WTC11 (cell line): ENCODE measurements at regions not wholly inside any gene's neighbourhood (a gene's known extent, or its start where the extent isn't known, plus 50 kb on each side); places are given as distances from the start of the nearest gene placed in this dataset.

Experiments used
- ATAC-seq: fragments of 200-7000 bp; cut with Tn5 transposase; 2 replicates; pipeline ENCODE4 v1.10.0; 2021; ENCODE audit warnings: mild to moderate bottlenecking, moderate library complexity
- CTCF ChIA-PET: fragments of 300-600 bp; sonication (Branson Sonifier 250); formaldehyde crosslinking; loops from one replicate; lab custom pipeline; 2021; ENCODE audit warnings: antibody characterized with exemption; lab: Charles Lee
- POLR2A ChIA-PET: fragments of 350-600 bp; sonication (Branson Sonifier 250); formaldehyde crosslinking; loops from one replicate; lab custom pipeline; 2021; ENCODE audit warnings: antibody characterized with exemption; lab: Charles Lee
- DNase-seq: peaks from one replicate; pipeline ENCODE4 v3.0.0; 2021; ENCODE audit warnings: low spot score
- H3K27ac Mint-ChIP-seq: 2 replicates; pipeline ENCODE4 v1.8.0; 2021; ENCODE audit warnings: mixed read lengths
- H3K27me3 Mint-ChIP-seq: 2 replicates; pipeline ENCODE4 v1.8.0; 2021; ENCODE audit warnings: low read depth, mild to moderate bottlenecking, moderate library complexity, mixed read lengths
- H3K36me3 Mint-ChIP-seq: 2 replicates; pipeline ENCODE4 v1.8.0; 2021; ENCODE audit warnings: mixed read lengths
- H3K4me1 Mint-ChIP-seq: 2 replicates; pipeline ENCODE4 v1.8.0; 2022; ENCODE audit warnings: mixed read lengths
- H3K4me3 Mint-ChIP-seq: 2 replicates; pipeline ENCODE4 v1.8.0; 2021; ENCODE audit warnings: mild to moderate bottlenecking, moderate library complexity, mixed read lengths
- H3K9me3 Mint-ChIP-seq: 2 replicates; pipeline ENCODE4 v1.8.0; 2021; ENCODE audit warnings: mixed read lengths
- CBFB ChIP-seq: sonication (generic); formaldehyde crosslinking; IDR thresholded peaks from 2 replicates; pipeline ENCODE4 v1.8.1; 2022; ENCODE audit warnings: mild to moderate bottlenecking, low read depth, missing genetic modification reagents
- FOXJ3 ChIP-seq: sonication (generic); formaldehyde crosslinking; IDR thresholded peaks from 2 replicates; pipeline ENCODE4 v1.9.0; 2021; ENCODE audit warnings: missing genetic modification reagents, mild to moderate bottlenecking, borderline replicate concordance
- GTF2I ChIP-seq: fragments of 250-450 bp; sonication (Bioruptor Pico); conservative IDR thresholded peaks from 2 replicates; pipeline ENCODE4 v1.4.0; 2021; ENCODE audit warnings: mild to moderate bottlenecking
- IRF2 ChIP-seq: sonication (generic); formaldehyde crosslinking; IDR thresholded peaks from 2 replicates; pipeline ENCODE4 v1.8.0; 2022; ENCODE audit warnings: low read depth, missing genetic modification reagents, borderline replicate concordance
- JAZF1 ChIP-seq: fragments of 250-450 bp; sonication (Bioruptor Pico); IDR thresholded peaks from 2 replicates; pipeline ENCODE4 v1.9.0; 2021; ENCODE audit warnings: moderate library complexity, mild to moderate bottlenecking, inconsistent platforms
- KAT7 ChIP-seq: sonication (generic); formaldehyde crosslinking; IDR thresholded peaks from 2 replicates; pipeline ENCODE4 v1.8.1; 2023; ENCODE audit warnings: missing genetic modification reagents, mild to moderate bottlenecking, borderline replicate concordance
- RELA ChIP-seq: sonication (generic); formaldehyde crosslinking; IDR thresholded peaks from 2 replicates; pipeline ENCODE4 v1.8.1; 2022; ENCODE audit warnings: missing genetic modification reagents, mild to moderate bottlenecking, borderline replicate concordance
- SMAD4 ChIP-seq: sonication (generic); formaldehyde crosslinking; IDR thresholded peaks from 2 replicates; pipeline ENCODE4 v1.8.0; 2022; ENCODE audit warnings: mild to moderate bottlenecking, missing genetic modification reagents
- TEAD1 ChIP-seq: sonication (generic); formaldehyde crosslinking; IDR thresholded peaks from 2 replicates; pipeline ENCODE4 v1.8.0; 2022; ENCODE audit warnings: mild to moderate bottlenecking, missing genetic modification reagents
- TEAD4 ChIP-seq: sonication (generic); formaldehyde crosslinking; IDR thresholded peaks from 2 replicates; pipeline ENCODE4 v1.8.0; 2022; ENCODE audit warnings: mild to moderate bottlenecking, missing genetic modification reagents
- ZNF138 ChIP-seq: sonication (generic); formaldehyde crosslinking; conservative IDR thresholded peaks from 2 replicates; pipeline ENCODE4 v1.8.1; 2022; ENCODE audit warnings: mild to moderate bottlenecking, moderate library complexity, missing genetic modification reagents
- ZNF263 ChIP-seq: sonication (generic); formaldehyde crosslinking; IDR thresholded peaks from 2 replicates; pipeline ENCODE4 v1.8.1; 2022; ENCODE audit warnings: low read depth, mild to moderate bottlenecking, moderate library complexity, missing genetic modification reagents
- TF ChIP-seq, protein P1 (sequence below): sonication (generic); formaldehyde crosslinking; IDR thresholded peaks from 2 replicates; pipeline ENCODE4 v1.8.0; 2022; ENCODE audit warnings: mild to moderate bottlenecking, missing genetic modification reagents
- TF ChIP-seq, protein P2 (sequence below): sonication (generic); formaldehyde crosslinking; IDR thresholded peaks from 2 replicates; pipeline ENCODE4 v1.8.1; 2023; ENCODE audit warnings: mild to moderate bottlenecking, missing genetic modification reagents
- TF ChIP-seq, protein P3 (sequence below): fragments of 250-450 bp; sonication (Bioruptor Pico); IDR thresholded peaks from 2 replicates; pipeline ENCODE4 v1.9.0; 2021; ENCODE audit warnings: moderate library complexity, mild to moderate bottlenecking, inconsistent platforms, borderline replicate concordance
- TF ChIP-seq, protein P4 (sequence below): sonication (generic); formaldehyde crosslinking; IDR thresholded peaks from 2 replicates; pipeline ENCODE4 v1.8.1; 2022; ENCODE audit warnings: missing genetic modification reagents, borderline replicate concordance
- TF ChIP-seq, protein P5 (sequence below): sonication (generic); formaldehyde crosslinking; conservative IDR thresholded peaks from 2 replicates; pipeline ENCODE4 v1.8.1; 2023; ENCODE audit warnings: mild to moderate bottlenecking, low read depth, missing genetic modification reagents, moderate library complexity
- TF ChIP-seq, protein P6 (sequence below): sonication (generic); formaldehyde crosslinking; IDR thresholded peaks from 2 replicates; pipeline ENCODE4 v1.8.0; 2022; ENCODE audit warnings: mild to moderate bottlenecking, missing genetic modification reagents

DNA sequence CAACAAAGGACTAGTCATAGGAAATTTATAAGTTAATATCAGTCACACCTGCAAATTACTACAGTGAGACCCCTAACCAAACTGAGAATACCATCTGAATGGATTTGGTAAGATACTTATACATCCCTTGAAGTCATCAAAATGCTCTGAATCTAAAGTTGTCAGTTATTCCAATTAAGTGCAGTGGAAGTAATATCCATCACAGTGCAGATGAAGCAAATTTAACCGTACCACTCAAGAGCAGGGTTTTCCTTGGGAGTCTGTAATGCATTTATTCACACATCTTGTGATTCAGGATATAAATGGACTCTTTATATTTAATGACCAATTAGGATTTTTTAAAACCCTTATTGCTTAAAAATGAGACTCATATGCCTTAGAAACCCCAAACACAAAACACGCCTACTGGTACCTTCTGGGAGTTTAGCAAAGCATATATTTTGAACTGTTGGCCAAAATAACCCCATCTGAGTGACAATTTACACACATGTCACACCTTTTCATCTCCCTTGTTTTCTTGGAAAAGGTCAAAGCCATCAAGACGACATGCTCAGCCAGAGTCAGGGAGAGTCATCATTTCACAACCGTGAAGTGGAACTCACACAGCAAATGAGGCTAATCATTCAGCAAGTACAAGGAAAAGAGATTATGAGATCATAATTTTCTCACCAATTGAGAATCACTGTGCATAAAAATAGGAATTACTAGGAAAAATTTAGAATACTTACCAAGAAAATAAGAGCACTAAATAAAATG, 303.7 kb downstream of the HNRNPD start:
- no peaks in the 10 kb centered on the region for H3K9me3 Mint-ChIP-seq
- no peak overlapping the region for H3K4me3 Mint-ChIP-seq
- no peaks in the 10 kb centered on the region for H3K36me3 Mint-ChIP-seq
- H3K27ac Mint-ChIP-seq = no peak overlapping the region
- TF ChIP-seq, protein P1, sequence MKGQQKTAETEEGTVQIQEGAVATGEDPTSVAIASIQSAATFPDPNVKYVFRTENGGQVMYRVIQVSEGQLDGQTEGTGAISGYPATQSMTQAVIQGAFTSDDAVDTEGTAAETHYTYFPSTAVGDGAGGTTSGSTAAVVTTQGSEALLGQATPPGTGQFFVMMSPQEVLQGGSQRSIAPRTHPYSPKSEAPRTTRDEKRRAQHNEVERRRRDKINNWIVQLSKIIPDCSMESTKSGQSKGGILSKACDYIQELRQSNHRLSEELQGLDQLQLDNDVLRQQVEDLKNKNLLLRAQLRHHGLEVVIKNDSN = no peak
- TF ChIP-seq FOXJ3 (CRISPR knock-in tag) (no peak), CBFB (no peak), KAT7 (CRISPR knock-in tag) (no peak), SMAD4 (CRISPR knock-in tag) (no peak), TEAD4 (CRISPR knock-in tag) (no peak), JAZF1 (no peak), GTF2I (CRISPR knock-in tag) (no peak), ZNF138 (CRISPR knock-in tag) (no peak), RELA (CRISPR knock-in tag) (no peak), IRF2 (CRISPR knock-in tag) (no peak), TEAD1 (CRISPR knock-in tag) (no peak), ZNF263 (CRISPR knock-in tag) (no peak)
- TF ChIP-seq, protein P2, sequence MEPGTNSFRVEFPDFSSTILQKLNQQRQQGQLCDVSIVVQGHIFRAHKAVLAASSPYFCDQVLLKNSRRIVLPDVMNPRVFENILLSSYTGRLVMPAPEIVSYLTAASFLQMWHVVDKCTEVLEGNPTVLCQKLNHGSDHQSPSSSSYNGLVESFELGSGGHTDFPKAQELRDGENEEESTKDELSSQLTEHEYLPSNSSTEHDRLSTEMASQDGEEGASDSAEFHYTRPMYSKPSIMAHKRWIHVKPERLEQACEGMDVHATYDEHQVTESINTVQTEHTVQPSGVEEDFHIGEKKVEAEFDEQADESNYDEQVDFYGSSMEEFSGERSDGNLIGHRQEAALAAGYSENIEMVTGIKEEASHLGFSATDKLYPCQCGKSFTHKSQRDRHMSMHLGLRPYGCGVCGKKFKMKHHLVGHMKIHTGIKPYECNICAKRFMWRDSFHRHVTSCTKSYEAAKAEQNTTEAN = no peak
- TF ChIP-seq, protein P3, sequence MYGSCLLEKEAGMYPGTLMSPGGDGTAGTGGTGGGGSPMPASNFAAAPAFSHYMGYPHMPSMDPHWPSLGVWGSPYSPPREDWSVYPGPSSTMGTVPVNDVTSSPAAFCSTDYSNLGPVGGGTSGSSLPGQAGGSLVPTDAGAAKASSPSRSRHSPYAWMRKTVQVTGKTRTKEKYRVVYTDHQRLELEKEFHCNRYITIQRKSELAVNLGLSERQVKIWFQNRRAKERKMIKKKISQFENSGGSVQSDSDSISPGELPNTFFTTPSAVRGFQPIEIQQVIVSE (CRISPR knock-in tag) = no peak
- TF ChIP-seq, protein P4, sequence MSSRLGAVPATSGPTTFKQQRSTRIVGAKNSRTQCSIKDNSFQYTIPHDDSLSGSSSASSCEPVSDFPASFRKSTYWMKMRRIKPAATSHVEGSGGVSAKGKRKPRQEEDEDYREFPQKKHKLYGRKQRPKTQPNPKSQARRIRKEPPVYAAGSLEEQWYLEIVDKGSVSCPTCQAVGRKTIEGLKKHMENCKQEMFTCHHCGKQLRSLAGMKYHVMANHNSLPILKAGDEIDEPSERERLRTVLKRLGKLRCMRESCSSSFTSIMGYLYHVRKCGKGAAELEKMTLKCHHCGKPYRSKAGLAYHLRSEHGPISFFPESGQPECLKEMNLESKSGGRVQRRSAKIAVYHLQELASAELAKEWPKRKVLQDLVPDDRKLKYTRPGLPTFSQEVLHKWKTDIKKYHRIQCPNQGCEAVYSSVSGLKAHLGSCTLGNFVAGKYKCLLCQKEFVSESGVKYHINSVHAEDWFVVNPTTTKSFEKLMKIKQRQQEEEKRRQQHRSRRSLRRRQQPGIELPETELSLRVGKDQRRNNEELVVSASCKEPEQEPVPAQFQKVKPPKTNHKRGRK (CRISPR knock-in tag) = no peak
- TF ChIP-seq, protein P5, sequence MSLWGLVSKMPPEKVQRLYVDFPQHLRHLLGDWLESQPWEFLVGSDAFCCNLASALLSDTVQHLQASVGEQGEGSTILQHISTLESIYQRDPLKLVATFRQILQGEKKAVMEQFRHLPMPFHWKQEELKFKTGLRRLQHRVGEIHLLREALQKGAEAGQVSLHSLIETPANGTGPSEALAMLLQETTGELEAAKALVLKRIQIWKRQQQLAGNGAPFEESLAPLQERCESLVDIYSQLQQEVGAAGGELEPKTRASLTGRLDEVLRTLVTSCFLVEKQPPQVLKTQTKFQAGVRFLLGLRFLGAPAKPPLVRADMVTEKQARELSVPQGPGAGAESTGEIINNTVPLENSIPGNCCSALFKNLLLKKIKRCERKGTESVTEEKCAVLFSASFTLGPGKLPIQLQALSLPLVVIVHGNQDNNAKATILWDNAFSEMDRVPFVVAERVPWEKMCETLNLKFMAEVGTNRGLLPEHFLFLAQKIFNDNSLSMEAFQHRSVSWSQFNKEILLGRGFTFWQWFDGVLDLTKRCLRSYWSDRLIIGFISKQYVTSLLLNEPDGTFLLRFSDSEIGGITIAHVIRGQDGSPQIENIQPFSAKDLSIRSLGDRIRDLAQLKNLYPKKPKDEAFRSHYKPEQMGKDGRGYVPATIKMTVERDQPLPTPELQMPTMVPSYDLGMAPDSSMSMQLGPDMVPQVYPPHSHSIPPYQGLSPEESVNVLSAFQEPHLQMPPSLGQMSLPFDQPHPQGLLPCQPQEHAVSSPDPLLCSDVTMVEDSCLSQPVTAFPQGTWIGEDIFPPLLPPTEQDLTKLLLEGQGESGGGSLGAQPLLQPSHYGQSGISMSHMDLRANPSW (CRISPR knock-in tag) = no peak
- TF ChIP-seq, protein P6, sequence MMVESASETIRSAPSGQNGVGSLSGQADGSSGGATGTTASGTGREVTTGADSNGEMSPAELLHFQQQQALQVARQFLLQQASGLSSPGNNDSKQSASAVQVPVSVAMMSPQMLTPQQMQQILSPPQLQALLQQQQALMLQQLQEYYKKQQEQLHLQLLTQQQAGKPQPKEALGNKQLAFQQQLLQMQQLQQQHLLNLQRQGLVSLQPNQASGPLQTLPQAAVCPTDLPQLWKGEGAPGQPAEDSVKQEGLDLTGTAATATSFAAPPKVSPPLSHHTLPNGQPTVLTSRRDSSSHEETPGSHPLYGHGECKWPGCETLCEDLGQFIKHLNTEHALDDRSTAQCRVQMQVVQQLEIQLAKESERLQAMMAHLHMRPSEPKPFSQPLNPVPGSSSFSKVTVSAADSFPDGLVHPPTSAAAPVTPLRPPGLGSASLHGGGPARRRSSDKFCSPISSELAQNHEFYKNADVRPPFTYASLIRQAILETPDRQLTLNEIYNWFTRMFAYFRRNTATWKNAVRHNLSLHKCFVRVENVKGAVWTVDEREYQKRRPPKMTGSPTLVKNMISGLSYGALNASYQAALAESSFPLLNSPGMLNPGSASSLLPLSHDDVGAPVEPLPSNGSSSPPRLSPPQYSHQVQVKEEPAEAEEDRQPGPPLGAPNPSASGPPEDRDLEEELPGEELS = no peak
- ATAC-seq = no peak
- DNase-seq = no peak
- no peaks in the 10 kb centered on the region for H3K27me3 Mint-ChIP-seq
- H3K4me1 Mint-ChIP-seq = peaks cover 28% of the 10 kb centered on the region
- POLR2A ChIA-PET = no interaction called here
- CTCF ChIA-PET = no interaction called here
